ENCODE measurements at regions not wholly inside any gene's neighbourhood (a gene's known extent, or its start where the extent isn't known, plus 50 kb on each side); places are given as distances from the start of the nearest gene placed in this dataset.
A peak's percentile ranks its signal among the peaks of the same experiment; 100 is the strongest.
"Not testable (repeated sequence)": the region's sequence is repeated elsewhere in the genome, so short reads cannot be mapped to it uniquely, and the experiment has no call there.

DNA sequence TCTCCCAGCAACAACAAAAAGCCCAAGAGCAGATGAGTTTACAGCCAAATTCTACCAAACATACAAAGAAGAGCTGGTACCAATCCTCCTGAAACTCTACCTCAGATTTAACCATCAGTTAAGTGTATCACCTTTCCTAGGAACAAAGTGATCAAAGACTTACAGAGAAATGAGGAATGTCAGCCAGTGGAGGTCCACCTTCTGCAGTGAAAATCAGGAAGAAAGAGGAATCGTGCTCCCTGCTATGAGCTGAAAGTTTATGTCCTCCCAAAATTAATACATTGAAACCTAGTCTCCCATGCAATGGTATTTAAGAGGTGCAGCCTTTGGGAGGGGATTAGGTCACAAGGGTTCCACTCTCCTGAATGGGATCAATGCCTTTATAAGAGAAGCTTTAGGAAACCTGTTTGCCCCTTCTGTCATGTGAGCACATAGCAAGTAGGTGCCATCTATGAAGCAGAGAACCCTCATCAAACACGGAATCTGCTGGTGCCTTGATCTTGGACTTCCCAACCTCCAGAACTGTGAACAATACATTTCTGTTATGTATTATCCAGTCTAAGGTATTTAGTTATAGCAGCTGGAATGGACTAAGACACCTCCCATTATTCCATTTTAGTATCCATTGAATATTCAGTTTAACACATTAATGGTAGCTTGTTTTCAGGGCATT, 139.0 kb upstream of the FZD8 start:
- no peak overlapping the region for H3K4me3 ChIP-seq (ENCODE audit: low read depth, low read length)
- TF ChIP-seq, protein P1, sequence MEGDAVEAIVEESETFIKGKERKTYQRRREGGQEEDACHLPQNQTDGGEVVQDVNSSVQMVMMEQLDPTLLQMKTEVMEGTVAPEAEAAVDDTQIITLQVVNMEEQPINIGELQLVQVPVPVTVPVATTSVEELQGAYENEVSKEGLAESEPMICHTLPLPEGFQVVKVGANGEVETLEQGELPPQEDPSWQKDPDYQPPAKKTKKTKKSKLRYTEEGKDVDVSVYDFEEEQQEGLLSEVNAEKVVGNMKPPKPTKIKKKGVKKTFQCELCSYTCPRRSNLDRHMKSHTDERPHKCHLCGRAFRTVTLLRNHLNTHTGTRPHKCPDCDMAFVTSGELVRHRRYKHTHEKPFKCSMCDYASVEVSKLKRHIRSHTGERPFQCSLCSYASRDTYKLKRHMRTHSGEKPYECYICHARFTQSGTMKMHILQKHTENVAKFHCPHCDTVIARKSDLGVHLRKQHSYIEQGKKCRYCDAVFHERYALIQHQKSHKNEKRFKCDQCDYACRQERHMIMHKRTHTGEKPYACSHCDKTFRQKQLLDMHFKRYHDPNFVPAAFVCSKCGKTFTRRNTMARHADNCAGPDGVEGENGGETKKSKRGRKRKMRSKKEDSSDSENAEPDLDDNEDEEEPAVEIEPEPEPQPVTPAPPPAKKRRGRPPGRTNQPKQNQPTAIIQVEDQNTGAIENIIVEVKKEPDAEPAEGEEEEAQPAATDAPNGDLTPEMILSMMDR (IDR thresholded peaks at IDR 0.05; ENCODE audit: low read depth, low read length), result no peak
- no peak for TF ChIP-seq MYC (IDR thresholded peaks at IDR 0.05; ENCODE audit: low read depth, low read length)
- no peak for TF ChIP-seq POLR2A (IDR thresholded peaks at IDR 0.05; ENCODE audit: extremely low read depth, insufficient read length)
- TF ChIP-seq, protein P2, sequence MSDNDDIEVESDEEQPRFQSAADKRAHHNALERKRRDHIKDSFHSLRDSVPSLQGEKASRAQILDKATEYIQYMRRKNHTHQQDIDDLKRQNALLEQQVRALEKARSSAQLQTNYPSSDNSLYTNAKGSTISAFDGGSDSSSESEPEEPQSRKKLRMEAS (IDR thresholded peaks at IDR 0.05; ENCODE audit: low read depth, low read length), result no peak
- no peak for DNase-seq (ENCODE audit: low read depth)

DNA sequence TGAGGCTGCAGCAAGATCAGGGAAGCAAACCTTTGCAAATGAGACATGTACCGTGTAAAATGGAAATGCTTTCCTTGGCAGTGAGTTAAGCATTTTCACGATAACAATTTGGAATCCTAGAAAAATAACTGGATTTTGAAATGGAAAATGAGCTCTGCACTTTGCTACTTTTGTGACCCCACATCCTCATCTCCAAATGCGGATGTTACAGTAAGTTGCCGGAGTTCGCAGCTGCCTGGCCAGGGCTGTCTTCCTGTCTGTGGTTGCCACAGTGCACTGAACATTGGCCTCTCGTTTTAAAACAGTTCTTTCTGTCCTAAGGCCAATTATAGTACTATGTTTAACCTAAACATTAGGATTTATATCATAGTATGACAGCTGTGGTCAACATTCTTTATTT, 136.2 kb upstream of the FZD8 start:
- TF ChIP-seq POLR2A (IDR thresholded peaks at IDR 0.05; ENCODE audit: extremely low read depth, insufficient read length) (no peak), MYC (IDR thresholded peaks at IDR 0.05; ENCODE audit: low read depth, low read length) (no peak)
- TF ChIP-seq, protein P1 (IDR thresholded peaks at IDR 0.05; ENCODE audit: low read depth, low read length), result no peak
- TF ChIP-seq, protein P2 (IDR thresholded peaks at IDR 0.05; ENCODE audit: low read depth, low read length), result no peak
- H3K4me3 ChIP-seq (ENCODE audit: low read depth, low read length), result no peak overlapping the region
- DNase-seq (ENCODE audit: low read depth), result peak; percentile 1

DNA sequence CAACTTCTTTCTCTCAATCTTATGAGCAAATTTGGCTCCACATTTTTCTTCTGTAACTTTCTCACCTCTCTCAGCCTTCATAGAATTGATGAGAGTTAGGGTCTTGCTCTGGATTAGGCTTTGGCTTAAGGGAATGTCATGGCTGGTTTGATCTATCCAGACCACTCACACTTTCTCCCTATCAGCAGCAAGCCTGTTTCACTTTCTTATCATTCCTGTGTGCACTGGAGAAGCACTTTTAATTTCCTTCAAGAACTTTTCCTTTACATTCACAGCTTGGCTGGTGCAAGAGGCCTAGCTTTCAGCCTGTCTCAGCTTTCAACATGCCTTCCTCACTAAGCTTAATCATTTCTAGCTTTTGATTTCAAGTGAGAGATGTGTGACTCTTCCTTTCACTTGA, 134.5 kb upstream of the FZD8 start:
- H3K4me3 ChIP-seq (ENCODE audit: low read depth, low read length); DNase-seq (ENCODE audit: low read depth): not testable (repeated sequence)

DNA sequence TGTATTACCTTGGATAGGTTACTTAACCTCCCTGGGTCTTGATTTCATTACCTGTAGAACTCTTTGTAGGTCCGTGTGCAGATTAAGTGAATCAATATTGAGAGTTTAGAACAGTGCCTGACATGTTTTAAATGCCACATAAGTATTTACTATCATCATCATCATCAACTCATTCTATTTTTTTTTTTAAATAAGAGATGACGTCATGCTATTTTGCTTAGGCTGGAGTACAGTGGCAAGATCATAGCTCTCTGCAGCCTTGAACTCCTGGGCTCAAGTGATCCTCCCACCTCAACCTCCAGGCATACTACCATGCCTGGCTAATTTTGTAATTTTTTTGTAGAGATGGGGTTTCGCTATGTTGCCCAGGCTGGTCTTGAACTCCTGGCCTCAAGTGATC, 132.0 kb upstream of the FZD8 start:
- H3K4me3 ChIP-seq (ENCODE audit: low read depth, low read length), result no peak overlapping the region
- TF ChIP-seq, protein P1 (IDR thresholded peaks at IDR 0.05; ENCODE audit: low read depth, low read length), result no peak
- no peak for TF ChIP-seq MYC (IDR thresholded peaks at IDR 0.05; ENCODE audit: low read depth, low read length)
- DNase-seq (ENCODE audit: low read depth), result no peak

- TF ChIP-seq POLR2A (IDR thresholded peaks at IDR 0.05; ENCODE audit: extremely low read depth, insufficient read length) (no peak), MYC (IDR thresholded peaks at IDR 0.05; ENCODE audit: low read depth, low read length) (no peak)
- TF ChIP-seq, protein P2 (IDR thresholded peaks at IDR 0.05; ENCODE audit: low read depth, low read length), result no peak
- TF ChIP-seq, protein P1 (IDR thresholded peaks at IDR 0.05; ENCODE audit: low read depth, low read length), result no peak
- no peak overlapping the region for H3K4me3 ChIP-seq (ENCODE audit: low read depth, low read length)
- no peak for DNase-seq (ENCODE audit: low read depth)
Measured at GRCh38 chr10:35770817-35771355, 128.8 kb upstream of the FZD8 start.

DNA sequence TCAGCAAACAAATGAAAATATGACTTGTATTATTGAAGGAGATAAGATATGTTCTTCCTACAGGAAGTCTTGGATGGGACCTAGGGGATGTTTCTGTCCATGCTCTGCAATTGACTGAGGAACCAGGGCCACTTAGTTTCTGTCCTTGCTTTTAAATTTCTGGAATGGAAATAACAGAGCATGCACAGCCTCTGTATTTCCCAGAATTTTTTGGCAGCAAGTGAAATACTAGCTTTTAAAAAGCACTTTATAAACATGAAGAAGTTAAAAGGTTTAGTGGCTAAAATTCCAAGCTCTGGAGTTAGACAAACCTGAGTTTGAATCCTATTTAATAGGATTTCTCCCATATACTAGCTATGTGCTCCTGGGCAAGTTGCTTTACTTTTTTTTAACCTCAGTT, 127.7 kb upstream of the FZD8 start:
- DNase-seq (ENCODE audit: low read depth), result no peak
- H3K4me3 ChIP-seq (ENCODE audit: low read depth, low read length), result no peak overlapping the region
- TF ChIP-seq, protein P2 (IDR thresholded peaks at IDR 0.05; ENCODE audit: low read depth, low read length), result no peak
- TF ChIP-seq POLR2A (IDR thresholded peaks at IDR 0.05; ENCODE audit: extremely low read depth, insufficient read length) (no peak), MYC (IDR thresholded peaks at IDR 0.05; ENCODE audit: low read depth, low read length) (no peak)
- TF ChIP-seq, protein P1 (IDR thresholded peaks at IDR 0.05; ENCODE audit: low read depth, low read length), result no peak
